Fibroblast of skin of right biceps (primary cell): ENCODE measurements at regions not wholly inside any gene's neighbourhood (a gene's known extent, or its start where the extent isn't known, plus 50 kb on each side); places are given as distances from the start of the nearest gene placed in this dataset.
"Not testable (repeated sequence)": the region's sequence is repeated elsewhere in the genome, so short reads cannot be mapped to it uniquely, and the experiment has no call there.

Experiments
- DNase-seq: peaks from one replicate; pipeline ENCODE4 v3.0.0-alpha.2; 2013

DNA sequence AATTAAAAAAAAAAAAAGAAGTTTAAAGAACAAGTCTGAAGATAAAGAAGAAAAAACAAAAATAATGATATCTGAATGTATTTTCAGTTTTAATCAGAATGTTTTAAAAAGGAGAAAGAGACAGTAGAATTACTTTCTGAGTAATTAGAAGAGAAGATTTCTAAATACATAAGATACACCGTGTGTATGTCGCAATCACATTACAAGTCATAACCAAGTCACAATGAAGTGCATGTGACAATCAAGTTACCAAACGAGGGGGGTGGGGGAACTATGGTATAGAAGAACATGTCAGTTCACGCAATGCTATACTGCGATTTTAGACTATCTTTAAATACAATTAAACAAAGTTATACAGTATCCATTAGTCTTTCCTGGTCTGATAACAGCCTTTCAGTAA is 1464.1 kb upstream of the FLRT2 start:
- DNase-seq = no peak

DNA sequence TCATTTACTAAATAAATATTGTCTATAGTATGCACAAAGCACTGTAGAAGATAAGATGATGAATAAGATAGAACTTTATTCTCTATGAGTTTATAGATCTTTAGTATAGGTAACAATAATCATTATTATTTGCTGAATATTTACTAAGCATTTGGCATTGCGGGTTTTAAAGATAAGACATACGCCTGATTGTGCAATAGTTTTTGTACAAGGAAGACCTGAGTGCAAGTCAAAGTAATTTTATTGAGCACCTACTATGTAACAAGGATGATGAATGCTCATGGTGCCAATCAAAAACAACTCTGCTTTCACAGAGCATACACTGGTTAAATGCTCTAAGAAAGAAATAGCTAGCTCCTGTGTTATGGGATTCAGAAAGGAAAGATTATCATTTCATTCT is 1461.7 kb upstream of the FLRT2 start:
- no peak for DNase-seq

DNA sequence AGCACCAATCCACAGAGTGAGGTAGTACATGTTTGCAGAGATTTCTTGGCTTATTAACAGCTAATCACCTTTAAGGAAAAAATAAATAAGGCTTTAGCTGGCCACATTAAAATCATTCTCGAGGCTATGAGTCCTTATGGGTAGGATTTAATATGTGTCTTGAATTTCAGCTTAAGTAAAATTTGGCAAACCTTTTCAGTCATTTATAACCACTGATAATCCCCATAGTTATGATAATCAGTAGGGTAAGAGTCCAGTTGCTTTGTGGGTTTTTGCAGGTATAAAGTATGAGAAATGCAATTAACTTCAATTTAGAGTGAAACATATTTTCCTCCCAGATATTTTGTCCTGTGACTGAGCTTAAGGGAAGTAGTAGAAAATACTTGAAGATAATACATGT is 1458.9 kb upstream of the FLRT2 start:
- no peak for DNase-seq

DNA sequence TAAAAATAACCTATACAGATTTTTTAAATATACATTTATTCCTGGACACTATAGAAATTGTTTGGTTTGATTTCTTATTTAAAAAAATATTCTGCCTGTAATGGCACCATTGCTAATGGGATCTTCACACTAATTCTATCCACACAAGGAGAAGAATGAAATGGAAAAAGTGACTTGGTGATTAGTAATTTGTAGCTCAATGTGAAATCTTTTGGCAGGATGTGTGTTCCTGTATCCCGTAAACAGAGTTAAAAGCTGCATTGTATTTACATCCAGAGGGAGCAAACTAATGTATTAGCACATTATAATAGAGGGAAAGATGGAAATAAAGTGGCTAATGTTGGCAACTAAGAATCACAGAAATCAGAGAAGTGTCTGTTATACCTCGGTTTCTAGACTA is 1455.3 kb upstream of the FLRT2 start:
- DNase-seq = no peak

DNA sequence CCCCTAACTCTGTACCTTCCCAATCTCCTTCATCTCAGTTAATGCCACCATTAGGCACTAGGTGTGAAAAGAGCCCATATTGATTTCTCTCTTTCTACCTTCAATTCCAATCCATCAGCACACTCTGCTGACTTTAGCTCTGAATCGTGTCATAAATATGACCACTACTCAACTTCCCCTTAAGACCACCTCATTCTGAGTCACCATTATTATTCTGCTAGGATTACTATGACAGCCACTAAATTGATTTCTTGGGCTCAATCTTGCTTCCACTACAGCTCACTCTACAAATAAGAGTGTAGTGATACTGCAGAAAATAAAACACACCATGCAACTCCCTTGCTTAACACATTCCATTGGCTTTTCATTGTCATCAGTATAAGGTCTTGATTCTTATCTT is 1449.0 kb upstream of the FLRT2 start:
- peak; percentile 33 for DNase-seq

DNA sequence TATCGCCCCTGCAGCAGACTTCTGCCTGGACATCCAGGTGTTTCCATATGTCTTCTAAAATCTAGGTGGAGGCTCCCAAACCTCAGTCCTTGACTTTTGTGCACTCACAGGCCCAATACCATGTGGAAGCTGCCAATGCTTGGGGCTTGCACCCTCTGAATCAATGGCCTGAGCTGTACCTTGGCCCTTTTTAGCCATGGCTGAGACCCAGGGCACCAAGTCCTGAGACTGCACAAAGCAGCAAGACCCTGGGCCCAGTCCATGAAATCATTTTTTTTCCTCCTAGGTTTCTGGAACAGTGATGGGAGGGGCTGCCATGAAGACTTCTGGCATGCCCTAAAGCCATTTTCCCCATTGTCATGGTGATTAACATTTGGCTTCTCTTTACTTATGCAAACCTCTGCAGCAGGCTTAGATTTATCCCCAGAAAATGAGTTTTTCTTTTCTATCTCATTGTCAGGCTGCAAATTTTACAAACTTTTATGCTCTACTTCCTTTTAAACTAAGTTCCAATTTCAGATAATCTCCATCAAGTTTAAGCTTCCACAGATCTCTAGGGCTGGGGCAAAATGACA is 1445.8 kb upstream of the FLRT2 start:
- DNase-seq = no peak

DNA sequence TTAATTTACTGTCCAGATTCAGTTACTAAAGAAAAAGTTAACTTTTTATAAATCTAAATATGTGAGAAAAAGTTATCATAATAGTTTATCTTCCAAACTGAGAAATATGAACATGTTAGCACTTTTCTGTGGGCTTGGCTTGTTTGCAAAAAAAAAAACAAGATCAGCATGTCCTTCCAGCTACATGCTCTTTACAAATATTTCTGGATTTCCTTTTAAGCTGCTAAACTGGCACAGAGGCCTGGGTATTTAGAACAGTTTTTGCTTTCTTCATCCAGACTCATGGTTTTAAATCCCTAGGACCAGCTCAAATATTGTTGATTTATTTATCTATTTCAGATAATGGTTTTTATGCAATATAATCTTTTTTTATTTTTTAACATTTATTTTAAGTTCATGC is 1444.5 kb upstream of the FLRT2 start:
- no peak for DNase-seq

DNA sequence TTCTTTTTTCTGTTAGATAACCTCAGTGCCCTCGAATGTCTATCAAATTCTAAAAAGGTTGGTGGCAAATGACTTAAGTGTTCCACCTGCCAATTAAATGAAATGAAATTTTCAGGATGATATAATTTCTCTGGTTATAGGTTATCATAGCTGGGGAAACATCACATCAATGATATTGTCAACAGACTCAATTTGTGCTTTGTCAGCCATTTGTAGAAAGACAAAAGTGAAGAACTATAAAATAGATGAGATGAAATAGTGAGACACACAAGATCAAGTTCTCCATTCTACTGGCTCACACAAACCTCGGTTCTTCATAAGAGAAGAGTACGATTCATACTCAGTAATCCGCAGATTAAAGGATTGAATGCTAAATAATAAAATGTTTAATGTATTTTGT is 1443.2 kb upstream of the FLRT2 start:
- no peak for DNase-seq

DNA sequence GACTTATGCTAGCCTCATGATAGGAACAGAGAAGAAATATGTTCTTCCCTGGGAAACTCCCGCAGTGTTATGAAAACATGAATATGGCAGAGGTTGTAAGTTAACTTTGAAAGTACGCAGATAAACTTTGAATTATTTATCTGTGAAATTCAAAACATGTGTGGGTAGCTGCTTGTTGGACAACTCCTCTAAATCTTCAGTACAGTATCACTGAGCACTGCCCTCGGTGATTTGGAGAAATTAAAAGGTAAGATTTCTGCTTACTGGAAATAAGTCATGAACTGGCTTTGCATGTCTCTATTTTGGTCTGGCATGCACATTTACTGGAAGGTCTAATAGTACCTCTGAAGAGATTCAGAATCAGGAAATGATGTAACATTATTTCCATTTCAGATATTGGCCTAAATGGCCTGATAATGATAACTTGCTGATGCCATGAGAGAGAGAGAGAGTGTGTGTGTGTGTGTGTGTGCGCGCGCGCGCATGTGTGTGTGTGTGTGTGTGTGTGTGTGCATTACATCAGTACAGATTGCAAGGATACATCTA is 1441.9 kb upstream of the FLRT2 start:
- peak; percentile 65 for DNase-seq

DNA sequence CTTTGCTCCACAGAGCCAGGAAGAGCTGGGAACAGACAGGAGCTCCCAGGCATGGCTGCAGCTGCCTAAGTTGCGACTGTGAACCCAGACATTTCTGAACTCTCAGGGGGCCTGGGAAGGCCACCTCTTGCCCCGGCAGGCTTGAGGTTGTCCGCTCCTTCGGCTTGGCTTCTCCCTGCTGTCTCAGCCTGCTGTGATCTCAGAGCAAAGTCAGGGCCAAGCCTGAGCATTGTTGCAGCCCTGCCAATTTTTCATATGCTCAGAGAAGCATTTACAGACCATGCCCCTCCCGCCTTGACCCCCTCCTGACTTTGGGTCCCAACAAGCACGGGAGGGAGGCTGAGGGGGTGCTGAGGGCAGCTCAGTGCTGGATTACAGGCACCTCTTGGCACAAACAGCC is 1439.1 kb upstream of the FLRT2 start:
- DNase-seq = peak; percentile 6

DNA sequence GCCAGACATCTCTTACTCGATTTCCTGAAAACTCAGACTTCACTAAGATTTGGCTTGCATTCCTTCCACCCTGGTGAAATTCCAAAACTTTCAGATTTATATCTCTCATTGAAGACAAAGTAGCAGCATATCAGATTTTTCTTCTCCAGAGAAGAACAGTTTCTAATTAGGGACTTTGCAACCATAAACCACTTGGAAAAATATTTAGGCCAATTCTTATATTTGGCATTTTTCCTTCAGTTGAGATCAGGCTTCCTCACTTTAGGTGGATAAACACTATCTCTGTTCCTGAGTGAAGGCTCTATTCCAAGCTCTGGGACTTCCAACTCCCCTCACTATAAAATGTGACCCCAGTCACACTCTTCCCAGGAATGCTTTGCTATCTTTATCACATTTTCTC is 1434.3 kb upstream of the FLRT2 start:
- peak; percentile 58 for DNase-seq

DNA sequence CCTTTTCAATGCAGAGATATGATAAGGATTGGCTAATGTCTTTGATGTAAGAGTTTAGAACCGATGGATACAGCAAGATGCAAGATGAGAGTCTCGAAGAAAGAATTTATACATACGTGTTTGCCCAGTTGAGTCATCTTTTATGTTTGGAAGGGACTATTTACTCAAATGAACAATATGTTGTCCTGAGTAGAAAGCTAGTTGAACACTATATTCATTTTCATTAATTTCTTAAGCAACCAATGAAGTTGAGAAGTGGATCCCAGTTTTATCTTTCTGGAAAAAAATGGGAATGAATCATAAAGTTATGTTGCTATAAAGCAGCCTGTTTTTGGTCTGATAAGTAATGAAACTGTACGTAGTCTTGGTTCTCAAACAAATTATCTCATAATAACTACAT is 1431.7 kb upstream of the FLRT2 start:
- DNase-seq = no peak

DNA sequence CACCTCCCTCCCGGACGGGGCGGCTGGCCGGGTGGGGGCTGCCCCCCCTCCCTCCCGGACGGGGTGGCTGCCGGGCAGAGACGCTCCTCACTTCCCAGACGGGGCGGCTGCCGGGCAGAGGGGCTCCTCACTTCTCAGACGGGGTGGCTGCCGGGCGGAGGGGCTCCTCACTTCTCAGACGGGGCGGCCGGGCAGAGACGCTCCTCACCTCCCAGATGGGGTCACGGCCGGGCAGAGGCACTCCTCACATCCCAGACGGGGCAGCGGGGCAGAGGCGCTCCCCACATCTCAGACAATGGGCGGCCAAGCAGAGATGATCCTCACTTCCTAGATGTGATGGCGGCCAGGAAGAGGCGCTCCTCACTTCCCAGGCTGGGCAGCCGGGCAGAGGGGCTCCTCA is 1430.4 kb upstream of the FLRT2 start:
- DNase-seq = not testable (repeated sequence)

DNA sequence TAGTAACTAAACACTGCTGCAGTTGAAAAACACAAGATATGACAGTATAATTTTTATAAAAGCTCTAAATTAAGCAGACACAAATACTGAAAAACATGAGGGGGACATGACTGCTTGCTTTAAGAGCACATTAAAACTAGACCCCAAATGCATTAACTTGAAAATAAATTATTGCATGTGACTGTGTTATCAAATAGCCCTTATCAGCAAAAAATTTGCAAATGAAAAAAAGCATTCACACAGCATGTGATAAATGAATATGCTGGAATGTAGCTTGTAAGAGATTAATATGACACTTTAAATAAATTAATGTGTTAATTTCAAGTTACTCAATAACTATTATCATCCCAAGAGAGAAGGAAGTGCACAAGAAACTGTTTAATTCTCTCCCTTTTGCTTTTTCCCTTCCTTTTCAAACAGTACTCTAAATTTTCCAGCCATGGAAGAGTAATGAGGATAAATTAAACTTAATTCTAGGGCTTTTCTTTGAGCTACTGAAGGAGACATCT is 1422.1 kb upstream of the FLRT2 start:
- no peak for DNase-seq

DNA sequence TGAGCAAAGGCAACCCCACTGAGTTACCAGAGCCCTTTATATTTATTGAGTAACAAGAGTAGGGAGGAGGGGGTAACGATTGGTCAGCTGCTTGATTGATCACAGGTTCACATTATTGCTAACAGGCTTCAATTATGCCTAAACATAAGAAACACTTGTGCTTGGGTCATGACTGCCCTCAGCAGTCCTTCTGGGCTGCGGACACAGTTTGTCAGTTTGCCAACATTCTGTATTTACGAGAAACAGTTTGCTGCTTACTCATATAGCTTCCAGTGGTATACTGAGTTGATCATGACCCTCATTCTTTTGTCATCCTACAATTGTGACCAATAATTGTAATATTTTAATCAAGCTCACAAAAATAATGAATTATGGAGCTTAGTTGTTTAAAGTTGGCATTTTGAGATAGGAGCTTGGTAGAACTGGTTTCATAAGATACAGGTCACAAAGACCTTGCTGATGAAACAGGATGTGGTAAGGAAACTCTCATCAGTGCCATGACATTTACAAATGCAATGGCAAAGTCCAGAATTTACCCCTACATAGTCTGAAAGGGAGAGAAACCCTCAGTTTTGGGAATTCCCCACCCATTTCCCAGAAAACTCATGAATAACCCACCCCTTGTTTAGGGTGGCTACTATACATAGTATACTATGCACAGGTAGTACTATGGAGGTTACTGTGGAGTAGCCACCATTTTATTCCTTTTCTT is 1421.0 kb upstream of the FLRT2 start:
- DNase-seq = peak; percentile 26

DNA sequence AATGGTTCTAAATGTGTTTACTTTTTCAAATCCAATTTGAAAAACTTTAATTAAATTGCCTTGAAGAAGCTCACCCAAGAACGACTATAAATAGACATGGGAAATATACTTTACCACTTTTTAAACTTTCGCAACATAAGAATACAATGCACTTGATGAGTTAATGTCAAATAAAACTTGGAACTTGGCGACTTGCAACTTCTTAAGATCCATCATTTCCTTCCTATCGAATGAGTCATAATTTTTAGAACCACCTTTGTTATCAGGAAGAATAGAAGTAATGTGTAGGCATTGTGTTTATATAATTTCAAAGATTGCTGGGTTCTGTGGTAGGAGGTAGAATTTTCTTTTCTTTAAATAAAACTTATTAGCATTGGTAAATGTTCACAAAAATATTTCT is 1417.4 kb upstream of the FLRT2 start:
- DNase-seq = no peak

DNA sequence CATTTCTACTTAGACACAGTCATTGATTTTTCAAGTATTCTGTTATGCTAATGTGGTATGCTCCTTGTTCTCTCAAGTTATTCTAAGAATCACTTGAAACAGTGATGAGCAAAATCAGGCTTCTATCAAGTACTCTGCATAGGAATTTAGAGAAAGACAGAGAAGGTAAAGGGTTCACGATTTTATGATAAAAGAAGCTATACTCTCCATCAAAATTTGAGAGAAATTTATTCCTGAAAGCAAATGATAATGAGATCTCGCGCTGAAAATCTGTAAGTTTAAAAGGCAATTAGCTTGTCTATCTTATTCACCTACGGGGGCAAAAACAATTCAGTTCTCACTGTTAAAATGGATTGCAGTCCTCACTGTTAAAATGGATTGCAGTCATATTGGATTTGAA is 1404.3 kb upstream of the FLRT2 start:
- no peak for DNase-seq

DNA sequence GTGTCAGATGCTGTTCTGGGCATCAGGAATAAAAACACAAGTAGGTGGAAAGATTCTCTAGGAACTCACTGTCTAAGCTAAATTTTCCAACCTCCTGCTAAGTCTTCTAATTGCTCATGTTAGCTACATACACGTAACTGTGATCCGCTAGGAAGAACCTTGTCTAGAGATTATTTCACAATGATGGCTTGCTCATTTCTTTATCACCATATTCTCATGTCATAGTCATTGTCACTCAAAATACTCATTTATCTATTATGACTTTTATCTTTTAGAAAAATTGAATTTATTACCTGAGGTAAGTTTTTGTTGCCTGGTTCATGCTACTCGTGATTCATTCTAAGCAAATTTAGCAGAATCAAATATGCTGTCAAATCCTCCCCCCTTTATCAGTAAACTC is 1402.4 kb upstream of the FLRT2 start:
- no peak for DNase-seq

DNA sequence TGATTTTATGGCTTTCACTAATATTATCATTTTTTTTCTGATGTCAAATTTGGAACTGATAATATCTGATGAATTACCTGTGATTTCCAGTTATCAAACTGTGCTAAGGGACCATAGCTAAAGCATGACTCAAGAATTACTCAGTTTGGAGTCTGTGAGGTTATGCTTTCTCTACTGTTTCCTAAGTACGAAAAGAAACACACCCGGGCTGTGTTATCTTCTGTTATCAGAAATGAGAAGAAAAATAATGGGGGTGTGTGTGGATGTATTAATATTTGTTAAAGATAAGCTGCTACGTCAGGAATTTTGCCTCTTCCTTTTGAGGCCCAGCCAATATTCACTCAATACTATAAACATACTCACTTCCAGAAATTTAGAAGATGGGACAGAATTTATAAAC is 1401.9 kb upstream of the FLRT2 start:
- no peak for DNase-seq

DNA sequence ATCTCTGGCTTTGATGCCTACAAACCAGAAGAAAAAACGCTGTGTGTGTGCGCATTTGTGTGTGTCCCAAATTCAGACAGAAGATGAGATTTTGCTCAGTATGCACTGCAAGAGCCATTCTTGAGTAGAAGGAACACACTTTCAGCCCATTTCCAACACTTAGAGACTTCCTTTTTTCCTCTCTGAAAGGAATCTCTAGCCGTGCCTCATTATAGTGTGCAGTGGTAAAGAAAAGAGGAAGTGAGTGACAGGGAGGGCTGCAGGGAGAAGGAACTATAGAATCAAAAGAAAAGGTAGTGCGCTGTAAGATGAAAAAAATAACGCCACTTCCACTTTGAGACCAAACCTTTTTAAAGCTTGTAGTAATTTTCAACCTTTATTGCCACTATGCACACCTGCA is 1400.9 kb upstream of the FLRT2 start:
- DNase-seq = no peak

DNA sequence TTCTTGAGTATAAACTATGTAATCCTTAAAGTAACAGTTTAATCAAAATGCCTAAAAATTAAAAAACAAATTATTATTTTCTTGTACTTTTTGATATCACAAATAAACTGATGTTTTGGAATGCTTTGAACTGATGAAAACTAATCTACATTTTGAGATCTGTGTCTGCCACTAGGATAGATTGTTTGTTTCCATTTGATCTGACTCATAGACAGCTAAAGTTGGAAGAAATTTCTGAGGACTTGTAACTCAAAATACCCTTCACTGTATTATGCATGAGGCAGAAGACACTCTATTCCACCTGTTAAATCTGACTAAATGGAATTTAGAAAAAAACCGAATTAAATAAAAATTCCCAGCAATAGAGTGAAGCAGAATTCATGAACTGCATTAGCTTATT is 1400.0 kb upstream of the FLRT2 start:
- DNase-seq = no peak

DNA sequence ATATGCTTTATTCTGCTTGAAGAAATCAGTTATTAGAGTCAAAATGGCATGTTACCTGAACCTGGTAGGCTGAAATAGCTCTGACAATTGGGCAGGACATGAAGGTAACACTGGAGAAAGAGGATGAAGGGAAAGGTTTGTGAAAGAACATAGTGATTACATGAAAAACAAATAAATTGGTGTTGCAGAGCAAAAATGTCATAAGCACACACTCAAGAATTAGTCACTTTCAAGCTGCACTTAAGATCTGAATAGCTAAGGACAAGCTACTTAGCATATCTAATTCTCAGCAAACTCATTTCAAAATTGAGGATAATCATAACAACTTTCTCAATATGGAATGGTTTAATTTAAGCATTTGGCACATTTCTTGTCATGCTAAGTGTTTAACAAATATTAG is 1398.0 kb upstream of the FLRT2 start:
- DNase-seq = no peak

DNA sequence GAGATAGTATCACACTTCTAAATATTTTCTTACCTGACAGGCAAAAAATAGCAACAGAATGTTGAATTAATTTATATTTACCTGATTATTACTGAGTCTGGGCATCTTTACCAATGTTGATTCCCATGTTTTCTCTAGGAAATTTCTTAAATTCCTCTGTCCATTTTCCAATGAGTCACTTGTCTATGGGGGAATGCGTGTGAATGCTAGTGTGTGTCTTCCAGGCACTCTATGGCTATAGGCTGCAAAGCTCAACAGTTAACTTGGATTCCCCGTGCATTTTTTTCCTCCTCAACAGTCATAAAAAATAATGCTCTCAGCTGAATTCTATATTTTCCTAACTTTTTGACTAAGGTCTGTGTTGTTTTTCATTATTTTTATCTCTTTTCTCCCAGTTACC is 1385.8 kb upstream of the FLRT2 start:
- DNase-seq = peak; percentile 69

DNA sequence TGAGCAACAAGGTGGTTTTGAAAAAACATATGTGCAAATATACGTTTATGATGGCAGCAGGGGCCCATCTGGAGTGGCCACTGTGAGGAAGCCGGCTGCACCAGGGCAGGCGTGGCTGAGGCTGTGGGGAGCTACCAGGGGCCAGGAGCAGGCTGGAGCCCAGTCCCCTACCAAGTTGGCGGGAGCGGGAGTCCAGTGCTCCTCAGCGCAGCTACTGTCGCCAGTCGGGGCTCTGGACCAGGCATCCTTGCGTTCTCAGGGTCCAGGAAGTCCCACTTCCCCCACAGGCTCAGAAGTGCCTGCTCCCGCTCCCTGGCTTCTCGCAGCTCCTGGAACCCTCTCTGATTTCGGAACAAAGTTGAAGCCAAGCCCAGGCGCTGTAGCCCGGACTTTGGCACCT is 1377.5 kb upstream of the FLRT2 start:
- no peak for DNase-seq

DNA sequence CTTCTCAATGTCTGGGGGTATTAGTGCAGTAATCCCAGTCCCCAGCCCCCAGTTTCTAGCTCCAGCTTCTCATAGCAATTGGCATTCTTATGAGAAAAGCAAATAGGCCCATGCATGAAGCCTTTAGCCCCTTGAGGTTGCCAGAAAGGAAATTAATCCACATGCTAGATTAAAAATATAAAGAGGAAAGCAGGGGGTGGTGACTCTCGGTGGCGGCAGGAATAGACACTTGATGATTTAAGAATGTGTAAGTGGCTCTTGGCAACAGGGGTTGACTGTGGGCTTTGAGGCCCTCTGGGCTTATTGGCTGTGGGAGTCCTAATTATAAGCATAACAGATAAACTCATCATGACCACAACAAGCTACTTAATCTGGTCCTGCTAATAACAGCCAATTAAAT is 1367.3 kb upstream of the FLRT2 start:
- DNase-seq = no peak
